Natural killer cell treated with Interleukin-12 subunit alpha and Interleukin-12 subunit beta and Interleukin-15 and Interleukin-18, amount 100 ng/mL, for 72 hours (primary cell): ENCODE measurements at regions not wholly inside any gene's neighbourhood (a gene's known extent, or its start where the extent isn't known, plus 50 kb on each side); places are given as distances from the start of the nearest gene placed in this dataset.

Experiments used
- ATAC-seq, 2 donors: fragments of 150-1000 bp; cut with Tn5 transposase in 1 of 2; sonication (Bioruptor Pico), chemical (Tn5 transposase) in 1 of 2; 2 replicates each; pipeline ENCODE4 v1.10.0; 2021
- DNase-seq: peaks from one replicate; pipeline ENCODE4 v3.0.0; 2022; ENCODE audit warnings: low spot score
- H3K27ac Mint-ChIP-seq, 2 donors: 1 replicate in 1 of 2; 2 replicates in 1 of 2; pipeline ENCODE4 v1.8.0; 2022; ENCODE audit warnings: mixed read lengths in 2 of 2, mild to moderate bottlenecking in 1 of 2, moderate library complexity in 1 of 2
- H3K27me3 Mint-ChIP-seq, 2 donors: 1 replicate in 1 of 2; 2 replicates in 1 of 2; pipeline ENCODE4 v1.8.0; 2022; ENCODE audit warnings: mixed read lengths in 2 of 2
- H3K36me3 Mint-ChIP-seq: one replicate; pipeline ENCODE4 v1.8.0; 2022; ENCODE audit warnings: mixed read lengths
- H3K4me1 Mint-ChIP-seq, 2 donors: 1 replicate in 1 of 2; 2 replicates in 1 of 2; pipeline ENCODE4 v1.8.0; 2022; ENCODE audit warnings: low read depth in 2 of 2, mixed read lengths in 2 of 2, mild to moderate bottlenecking in 1 of 2
- H3K4me3 Mint-ChIP-seq: one replicate; pipeline ENCODE4 v1.8.0; 2022; ENCODE audit warnings: mixed read lengths
- H3K9me3 Mint-ChIP-seq: 2 replicates; pipeline ENCODE4 v1.8.0; 2022; ENCODE audit warnings: mixed read lengths

DNA sequence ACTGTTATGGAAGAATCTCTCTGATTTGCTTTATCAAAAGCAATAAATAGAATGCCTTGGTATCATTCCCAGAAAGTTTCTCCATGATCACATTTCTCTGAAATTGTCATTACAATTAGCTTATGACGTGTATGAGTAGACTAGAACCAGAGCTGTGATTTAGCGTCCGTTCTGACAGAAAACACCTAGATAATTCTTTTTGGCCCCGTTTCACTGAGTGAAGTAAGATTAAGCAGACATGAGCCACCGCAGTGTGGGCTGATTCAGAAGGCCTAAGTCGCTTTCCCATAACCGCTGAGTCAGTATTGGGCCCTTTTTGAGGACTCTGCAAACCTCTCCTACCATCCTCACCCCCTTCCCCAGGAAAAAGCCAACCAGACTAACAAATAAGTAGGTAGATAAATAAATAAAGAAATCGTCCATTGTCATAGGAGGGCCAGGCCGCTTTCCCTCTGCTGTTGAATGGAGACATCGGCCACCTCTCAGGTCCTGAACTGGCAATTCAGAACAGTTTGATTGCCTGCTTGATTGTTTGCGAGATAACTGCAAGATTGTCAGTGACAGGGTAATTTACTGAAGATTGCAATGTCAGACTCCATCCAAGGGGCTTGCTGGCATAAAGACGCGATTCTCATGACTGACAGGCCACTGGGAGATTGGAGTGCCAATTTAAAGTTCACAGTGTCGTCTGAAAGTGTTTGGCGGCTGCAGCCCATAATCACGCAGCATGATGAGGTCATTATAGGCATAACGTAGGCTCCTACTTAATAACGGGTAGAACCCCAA, 105.0 kb upstream of the WWC1 start:
- ATAC-seq (no peak), DNase-seq (no peak)
- Mint-ChIP-seq H3K36me3 (no peaks in the 10 kb centered on the region), H3K9me3 (no peaks in the 10 kb centered on the region), H3K4me3 (no peak overlapping the region), H3K4me1 (no peaks in the 10 kb centered on the region), H3K27me3 (peaks cover 0 to 9% of the 10 kb centered on the region in 2 donors), H3K27ac (no peak overlapping the region)

DNA sequence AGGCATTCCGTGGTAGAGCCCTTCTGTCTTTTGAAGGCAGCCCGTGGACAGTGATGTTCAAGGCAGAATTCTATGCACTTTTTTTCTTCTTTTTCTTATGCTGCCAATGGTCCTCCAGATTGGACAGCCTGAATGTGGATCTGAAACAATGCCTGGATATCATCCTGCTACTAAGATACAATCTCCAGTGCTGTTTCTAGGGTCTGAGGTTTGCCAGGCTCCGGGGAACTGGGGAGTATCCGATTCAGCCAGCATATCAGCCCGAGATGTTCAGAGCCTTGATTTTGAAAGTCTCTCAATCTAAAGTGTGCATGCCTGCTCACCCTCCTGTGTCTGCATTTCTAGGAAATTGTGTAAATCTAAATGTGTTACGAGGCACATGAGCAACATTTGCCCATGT, 103.8 kb upstream of the WWC1 start:
- DNase-seq (no peak), ATAC-seq (no peak)
- no peak overlapping the region for H3K4me3 Mint-ChIP-seq
- H3K27ac Mint-ChIP-seq: no peak overlapping the region
- H3K36me3 Mint-ChIP-seq: no peaks in the 10 kb centered on the region
- no peaks in the 10 kb centered on the region for H3K9me3 Mint-ChIP-seq
- no peaks in the 10 kb centered on the region for H3K4me1 Mint-ChIP-seq
- H3K27me3 Mint-ChIP-seq: peaks cover 0 to 11% of the 10 kb centered on the region in 2 donors

DNA sequence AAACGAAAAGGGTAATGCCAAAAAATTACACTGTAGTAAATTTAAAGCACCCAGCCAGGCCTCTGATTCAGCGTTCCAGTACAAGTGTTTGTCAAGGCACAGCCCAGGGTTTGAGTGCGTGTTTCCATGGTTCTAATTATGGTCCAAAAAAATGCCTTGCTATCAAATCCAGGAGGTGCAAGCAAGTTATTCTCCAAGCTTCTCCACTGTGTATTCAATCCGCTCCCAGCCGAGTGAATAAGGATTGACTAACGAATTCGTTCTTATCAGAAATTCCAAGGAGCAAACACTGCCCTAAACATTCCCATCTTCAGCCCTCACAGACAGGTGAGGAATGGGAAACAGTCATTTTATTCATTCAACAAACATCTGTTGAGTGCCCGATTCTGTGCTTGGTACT, 103.3 kb upstream of the WWC1 start:
- no peaks in the 10 kb centered on the region for H3K4me1 Mint-ChIP-seq
- DNase-seq (no peak), ATAC-seq (no peak)
- H3K9me3 Mint-ChIP-seq: no peaks in the 10 kb centered on the region
- no peak overlapping the region for H3K4me3 Mint-ChIP-seq
- H3K27ac Mint-ChIP-seq: no peak overlapping the region
- H3K36me3 Mint-ChIP-seq: no peaks in the 10 kb centered on the region
- H3K27me3 Mint-ChIP-seq: peaks cover 5 to 11% of the 10 kb centered on the region in 2 donors

DNA sequence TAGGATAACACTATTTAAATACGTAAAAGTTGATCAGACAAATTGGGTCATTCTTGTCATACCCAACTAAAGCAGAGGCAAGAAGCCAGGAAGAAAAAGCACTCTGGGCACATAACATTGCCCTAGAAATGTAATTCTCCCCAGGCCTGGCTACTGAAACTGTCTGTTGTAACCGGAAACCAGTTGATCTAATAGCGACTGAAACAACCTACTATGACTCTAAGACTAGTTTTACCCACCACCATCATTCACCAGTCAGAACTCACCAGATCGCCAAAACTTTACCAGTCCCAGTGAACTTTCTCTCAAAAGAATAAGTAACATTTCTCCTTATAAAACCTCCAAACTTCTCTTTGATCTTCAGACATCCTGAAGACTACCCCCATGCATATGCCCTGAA, 99.3 kb upstream of the WWC1 start:
- H3K27me3 Mint-ChIP-seq: peaks cover 11 to 20% of the 10 kb centered on the region in 2 donors
- no peaks in the 10 kb centered on the region for H3K9me3 Mint-ChIP-seq
- DNase-seq: no peak
- no peaks in the 10 kb centered on the region for H3K4me1 Mint-ChIP-seq
- no peak overlapping the region for H3K27ac Mint-ChIP-seq
- H3K36me3 Mint-ChIP-seq: no peaks in the 10 kb centered on the region
- no peak overlapping the region for H3K4me3 Mint-ChIP-seq
- ATAC-seq: no peak

DNA sequence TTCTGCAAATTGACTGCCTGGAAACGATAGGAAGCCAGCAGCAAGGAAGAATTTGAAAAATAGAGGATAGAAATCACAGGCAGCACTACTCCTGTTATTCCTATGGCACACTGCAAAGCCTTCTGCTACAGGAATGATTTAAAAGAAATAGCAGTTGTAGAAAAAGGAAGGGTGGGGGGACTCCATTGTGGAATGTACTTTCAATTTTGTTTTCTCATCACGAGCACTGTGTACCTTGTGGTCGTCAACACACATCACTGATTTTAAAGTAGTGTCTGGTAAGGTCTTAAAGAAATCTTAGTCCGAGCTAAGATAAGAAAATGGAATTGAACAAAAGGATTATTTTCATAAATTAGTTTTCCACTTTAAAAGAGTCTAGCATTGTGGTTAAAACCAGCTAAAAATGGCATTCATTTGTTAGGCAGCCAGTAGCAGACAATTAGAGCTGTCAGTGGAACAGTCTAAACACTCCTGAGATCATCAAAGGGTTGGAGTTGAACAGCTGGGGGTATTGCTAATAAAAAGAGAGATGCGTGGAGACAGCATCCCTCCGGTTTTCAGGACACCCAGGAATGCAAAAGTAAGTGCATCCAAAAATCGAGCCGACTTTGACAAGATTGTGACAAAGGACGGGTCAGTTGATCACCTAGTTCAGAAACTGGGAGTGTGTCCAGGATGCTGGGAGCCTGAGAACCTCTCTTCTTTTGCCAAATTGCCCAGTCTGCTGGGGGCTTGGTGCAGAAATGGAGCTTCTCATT, 97.8 kb upstream of the WWC1 start:
- H3K36me3 Mint-ChIP-seq: no peaks in the 10 kb centered on the region
- no peaks in the 10 kb centered on the region for H3K9me3 Mint-ChIP-seq
- no peak overlapping the region for H3K27ac Mint-ChIP-seq

DNA sequence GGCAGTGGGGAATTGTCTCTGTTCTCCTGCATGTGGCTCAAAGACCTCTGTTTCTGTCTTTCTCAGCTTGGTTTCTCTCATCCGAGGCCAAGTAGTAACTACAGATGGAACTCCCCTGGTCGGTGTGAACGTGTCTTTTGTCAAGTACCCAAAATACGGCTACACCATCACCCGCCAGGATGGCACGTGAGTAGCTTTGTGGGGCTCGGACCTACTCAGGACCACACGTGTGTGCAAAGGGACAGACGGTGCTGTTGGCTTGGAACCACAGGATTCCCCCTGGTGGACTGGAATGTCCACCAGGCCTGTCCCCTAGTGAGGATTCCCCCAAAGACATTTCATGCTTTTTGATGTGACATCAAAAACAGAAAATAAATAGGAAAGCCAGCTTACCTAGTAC, 96.3 kb upstream of the WWC1 start:
- Mint-ChIP-seq H3K36me3 (no peaks in the 10 kb centered on the region), H3K27ac (no peak overlapping the region), H3K4me3 (no peak overlapping the region), H3K27me3 (peaks cover 11 to 20% of the 10 kb centered on the region in 2 donors), H3K9me3 (no peaks in the 10 kb centered on the region), H3K4me1 (no peaks in the 10 kb centered on the region)
- DNase-seq: no peak
- ATAC-seq: no peak

More for the DNA sequence above, 97.8 kb upstream of the WWC1 start:
- no peak for DNase-seq
- no peaks in the 10 kb centered on the region for H3K4me1 Mint-ChIP-seq
- ATAC-seq: no peak
- H3K27me3 Mint-ChIP-seq: peaks cover 11 to 20% of the 10 kb centered on the region in 2 donors
- H3K4me3 Mint-ChIP-seq: no peak overlapping the region

DNA sequence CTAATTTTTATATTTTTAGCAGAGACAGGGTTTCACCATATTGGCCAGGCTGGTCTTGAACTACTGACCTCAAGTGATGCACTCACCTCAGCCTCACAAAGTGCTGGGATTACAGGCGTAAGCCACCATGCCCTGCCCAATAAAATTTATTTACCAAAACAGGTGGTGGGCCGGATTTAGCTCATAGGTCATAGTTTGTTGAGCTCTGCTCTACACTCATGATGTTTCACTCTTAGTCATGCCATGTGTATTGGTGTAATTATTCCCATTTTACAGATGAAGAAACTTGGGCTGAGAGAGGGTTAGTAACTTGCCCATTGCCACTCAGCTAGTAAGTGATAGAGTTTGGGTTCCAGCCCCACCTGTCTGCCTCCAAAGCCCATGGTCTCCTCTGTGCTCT, 93.1 kb upstream of the WWC1 start:
- Mint-ChIP-seq H3K9me3 (no peaks in the 10 kb centered on the region), H3K36me3 (no peaks in the 10 kb centered on the region), H3K4me3 (no peak overlapping the region), H3K4me1 (no peaks in the 10 kb centered on the region), H3K27me3 (peaks cover 14% of the 10 kb centered on the region in 2 donors), H3K27ac (no peak overlapping the region)
- DNase-seq: no peak
- peak in 1 of 2 donors; percentile 22 for ATAC-seq

DNA sequence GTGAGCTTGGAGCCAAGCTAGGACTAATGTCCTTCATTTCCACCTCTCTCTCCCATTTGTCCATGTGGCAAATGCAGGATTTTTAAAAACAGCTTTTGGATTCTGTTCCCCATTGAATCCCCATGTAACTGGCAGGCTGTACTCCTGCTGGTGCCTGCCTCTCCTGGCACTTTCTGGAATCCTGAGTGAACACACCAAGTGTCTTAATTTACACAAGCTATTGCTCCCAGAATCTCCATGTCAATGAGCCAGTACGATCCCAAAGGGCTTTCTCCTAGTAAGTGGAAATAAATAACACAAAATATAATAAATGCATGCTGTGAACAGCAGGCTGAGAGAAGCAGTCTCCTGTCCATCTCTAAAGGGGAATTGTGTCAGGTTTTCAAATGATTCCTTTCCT, 88.4 kb upstream of the WWC1 start:
- no peaks in the 10 kb centered on the region for H3K9me3 Mint-ChIP-seq
- H3K27ac Mint-ChIP-seq: no peak overlapping the region
- H3K27me3 Mint-ChIP-seq: peaks cover 11 to 16% of the 10 kb centered on the region in 2 donors
- ATAC-seq (no peak), DNase-seq (no peak)
- no peaks in the 10 kb centered on the region for H3K4me1 Mint-ChIP-seq
- H3K4me3 Mint-ChIP-seq: no peak overlapping the region
- no peaks in the 10 kb centered on the region for H3K36me3 Mint-ChIP-seq

DNA sequence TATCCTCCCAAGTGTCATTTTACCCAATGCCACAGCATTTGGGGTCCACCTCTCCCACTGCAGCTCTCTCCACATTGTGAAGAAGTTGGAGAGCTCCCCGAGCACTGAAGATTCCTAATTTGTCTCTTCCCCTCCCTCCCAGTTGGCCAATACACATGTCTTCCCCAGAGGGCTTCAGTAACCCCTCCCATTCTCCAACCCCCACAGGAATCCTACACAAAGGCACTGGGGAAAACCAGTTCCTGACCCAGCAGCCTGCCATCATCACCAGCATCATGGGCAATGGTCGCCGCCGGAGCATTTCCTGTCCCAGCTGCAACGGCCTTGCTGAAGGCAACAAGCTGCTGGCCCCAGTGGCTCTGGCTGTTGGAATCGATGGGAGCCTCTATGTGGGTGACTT, 87.3 kb upstream of the WWC1 start:
- Mint-ChIP-seq H3K4me3 (no peak overlapping the region), H3K27me3 (peaks cover 11 to 16% of the 10 kb centered on the region in 2 donors), H3K27ac (no peak overlapping the region), H3K9me3 (no peaks in the 10 kb centered on the region), H3K36me3 (no peaks in the 10 kb centered on the region), H3K4me1 (no peaks in the 10 kb centered on the region)
- ATAC-seq (no peak), DNase-seq (no peak)

DNA sequence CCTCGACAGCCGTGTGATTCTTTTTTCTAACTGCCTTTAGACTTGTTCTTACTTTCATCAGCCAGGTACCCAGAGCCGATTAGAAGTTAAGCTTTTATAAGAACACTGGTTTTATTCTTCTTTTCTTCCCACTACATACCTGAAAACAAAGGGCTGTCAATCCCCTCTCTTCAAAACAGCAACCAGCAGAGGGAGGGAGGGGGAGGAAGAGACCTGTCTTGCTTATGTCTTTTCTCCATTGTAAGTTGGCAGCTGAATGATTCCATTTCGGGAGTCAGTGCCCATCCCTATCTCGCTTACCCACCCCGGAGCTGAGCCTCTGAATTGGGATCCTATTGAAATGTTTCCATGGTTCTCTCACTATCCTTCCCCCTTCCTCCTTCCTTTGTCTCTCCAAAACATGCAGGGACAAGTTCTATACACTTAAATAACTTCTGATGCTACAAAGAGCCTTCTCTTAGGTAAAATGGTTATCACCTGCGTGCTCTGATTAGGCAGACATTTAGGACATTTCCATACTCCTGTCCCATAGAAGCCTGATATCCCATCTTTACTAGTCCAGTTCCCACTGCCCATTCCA, 83.9 kb upstream of the WWC1 start:
- peaks cover 5 to 16% of the 10 kb centered on the region in 2 donors for H3K27me3 Mint-ChIP-seq
- H3K4me1 Mint-ChIP-seq: no peaks in the 10 kb centered on the region
- no peaks in the 10 kb centered on the region for H3K9me3 Mint-ChIP-seq
- no peaks in the 10 kb centered on the region for H3K36me3 Mint-ChIP-seq
- DNase-seq (no peak), ATAC-seq (no peak)
- no peak overlapping the region for H3K4me3 Mint-ChIP-seq
- no peak overlapping the region for H3K27ac Mint-ChIP-seq

DNA sequence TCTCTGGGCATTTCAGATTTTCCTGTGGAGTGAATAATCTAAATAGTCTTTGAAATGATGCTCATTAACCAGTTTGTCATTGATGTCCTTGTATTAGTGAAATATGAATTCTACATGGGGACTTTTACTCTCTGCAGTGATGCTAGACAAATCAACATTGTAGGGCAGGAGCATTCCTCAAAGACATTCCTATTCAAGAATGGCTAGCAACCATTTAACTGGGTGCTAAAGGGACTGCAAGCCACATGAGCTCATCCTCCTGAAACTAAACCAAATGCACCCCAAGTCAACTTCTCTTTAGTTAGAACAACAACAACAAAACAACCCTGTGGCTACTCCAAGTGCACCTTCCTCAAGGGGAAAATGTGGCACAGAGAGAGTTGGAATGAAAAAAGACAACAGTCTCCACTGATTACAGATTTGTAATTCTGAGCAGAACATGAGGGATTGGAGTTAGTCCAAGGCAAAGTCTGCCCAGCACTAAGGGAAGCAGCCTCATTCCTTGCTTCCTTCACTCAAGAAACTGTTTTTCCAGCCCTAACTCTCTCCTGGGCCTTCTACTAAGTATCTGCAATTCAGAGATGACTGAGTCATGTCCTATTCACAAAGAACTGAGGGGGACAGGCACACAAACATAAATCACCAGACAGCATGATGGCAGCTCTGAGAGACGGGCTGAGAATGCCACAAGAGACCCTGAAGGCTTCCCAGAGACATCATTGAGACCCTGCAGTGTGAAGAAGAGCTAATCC, 82.0 kb upstream of the WWC1 start:
- Mint-ChIP-seq H3K9me3 (no peaks in the 10 kb centered on the region), H3K27me3 (peaks cover 8 to 23% of the 10 kb centered on the region in 2 donors), H3K36me3 (no peaks in the 10 kb centered on the region), H3K27ac (no peak overlapping the region), H3K4me1 (no peaks in the 10 kb centered on the region), H3K4me3 (no peak overlapping the region)
- ATAC-seq (no peak), DNase-seq (no peak)

DNA sequence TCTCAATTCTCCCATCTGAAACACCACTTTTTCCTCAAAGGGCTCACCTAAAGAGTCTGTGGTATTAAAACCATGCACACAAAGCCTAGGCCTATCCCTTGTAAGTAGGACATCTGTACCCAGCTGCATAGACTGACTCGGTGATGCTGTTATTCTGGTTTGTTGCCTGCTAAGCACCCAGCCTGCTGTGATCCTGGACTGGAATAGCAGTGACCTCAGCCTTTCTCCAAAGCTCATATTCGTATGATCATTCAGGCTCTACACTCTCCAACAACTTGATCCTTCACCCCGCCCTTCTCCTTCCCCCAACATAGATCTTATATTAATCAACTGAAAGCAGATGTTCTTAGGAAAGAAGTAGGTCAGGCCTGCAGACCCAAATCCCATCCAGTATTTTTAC, 81.4 kb upstream of the WWC1 start:
- Mint-ChIP-seq H3K27ac (no peak overlapping the region), H3K27me3 (peaks cover 8 to 23% of the 10 kb centered on the region in 2 donors), H3K9me3 (no peaks in the 10 kb centered on the region), H3K4me1 (no peaks in the 10 kb centered on the region), H3K4me3 (no peak overlapping the region), H3K36me3 (no peaks in the 10 kb centered on the region)
- no peak for DNase-seq
- no peak for ATAC-seq

DNA sequence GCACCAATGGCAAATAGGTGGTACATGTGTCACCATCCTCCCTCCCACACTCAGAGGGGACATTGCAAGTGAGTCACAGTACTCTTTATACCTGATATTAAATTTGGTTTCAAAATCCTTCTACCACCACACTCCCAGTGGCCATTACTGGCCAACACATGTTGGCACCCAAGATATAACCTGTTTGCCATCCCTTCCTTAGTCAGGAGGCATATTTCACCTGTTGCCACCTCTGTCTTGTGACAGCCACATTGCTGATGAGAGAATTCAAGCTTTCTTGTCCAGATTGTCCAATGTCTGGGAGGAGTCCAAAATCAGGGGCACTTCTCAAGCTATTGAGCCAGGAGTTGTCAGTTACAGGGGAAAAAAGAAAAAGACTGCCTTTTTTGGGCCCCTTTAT, 80.2 kb upstream of the WWC1 start:
- DNase-seq (no peak), ATAC-seq (no peak)
- Mint-ChIP-seq H3K27ac (no peak overlapping the region), H3K36me3 (no peaks in the 10 kb centered on the region), H3K4me1 (no peaks in the 10 kb centered on the region), H3K27me3 (peaks cover 8 to 14% of the 10 kb centered on the region in 2 donors), H3K4me3 (no peak overlapping the region), H3K9me3 (no peaks in the 10 kb centered on the region)

DNA sequence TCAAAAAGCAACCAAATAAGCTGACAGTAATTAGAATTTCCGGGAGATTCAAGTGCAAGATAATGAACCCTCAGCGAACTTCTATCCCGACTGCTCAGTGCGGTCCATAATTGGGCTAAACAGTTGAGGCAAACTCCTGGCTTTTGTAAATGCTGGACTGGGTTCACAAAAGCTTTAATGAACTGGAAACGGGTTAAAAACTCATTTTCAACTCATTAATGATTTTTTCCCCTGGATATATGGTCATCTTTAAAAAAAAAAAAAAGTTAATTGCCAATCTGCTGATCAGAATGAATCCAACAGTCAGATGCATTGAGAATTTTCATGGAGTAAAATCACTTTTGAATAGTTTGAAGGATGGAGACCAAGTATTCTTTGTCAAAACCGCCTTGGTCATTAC, 79.5 kb upstream of the WWC1 start:
- no peak for ATAC-seq
- Mint-ChIP-seq H3K27ac (no peak overlapping the region), H3K36me3 (no peaks in the 10 kb centered on the region), H3K9me3 (no peaks in the 10 kb centered on the region), H3K27me3 (peaks cover 8 to 18% of the 10 kb centered on the region in 2 donors), H3K4me3 (no peak overlapping the region), H3K4me1 (no peaks in the 10 kb centered on the region)
- DNase-seq: no peak
